DOHH2 (cell line): ENCODE measurements at regions not wholly inside any gene's neighbourhood (a gene's known extent, or its start where the extent isn't known, plus 50 kb on each side); places are given as distances from the start of the nearest gene placed in this dataset.
"Not testable (repeated sequence)": the region's sequence is repeated elsewhere in the genome, so short reads cannot be mapped to it uniquely, and the experiment has no call there.

Experiments used
- H3F3A ChIP-seq: fragments of 200-600 bp; sonication (generic), shearing (Covaris generic); 2 replicates; pipeline ENCODE4 v1.6.0; 2016; ENCODE audit warnings: antibody characterized with exemption, mild to moderate bottlenecking; ENCODE audit not compliant: control insufficient read depth, insufficient read depth
- H3K27ac ChIP-seq: fragments of 200-600 bp; sonication (generic); 2 replicates; pipeline ENCODE4 v1.5.1; 2014; ENCODE audit warnings: low read depth, mild to moderate bottlenecking, low read length, moderate library complexity
- H3K27me3 ChIP-seq: fragments of 200-600 bp; sonication (generic); 2 replicates; pipeline ENCODE4 v1.6.1; 2014; ENCODE audit warnings: mild to moderate bottlenecking, low read length, mixed read lengths; ENCODE audit not compliant: control insufficient read depth
- H3K36me3 ChIP-seq: fragments of 200-600 bp; sonication (generic); 2 replicates; pipeline ENCODE4 v1.6.1; 2014; ENCODE audit warnings: mild to moderate bottlenecking, low read length, moderate library complexity, mixed read lengths; ENCODE audit not compliant: control insufficient read depth
- H3K4me1 ChIP-seq: fragments of 200-600 bp; sonication (generic); 2 replicates; pipeline ENCODE4 v1.6.1; 2014; ENCODE audit warnings: mild to moderate bottlenecking, low read length, mixed read lengths; ENCODE audit not compliant: control insufficient read depth
- H3K4me2 ChIP-seq: fragments of 200-600 bp; sonication (generic); 2 replicates; pipeline ENCODE4 v1.6.0; 2014; ENCODE audit warnings: mild to moderate bottlenecking, low read length, moderate library complexity
- H3K4me3 ChIP-seq: fragments of 200-600 bp; sonication (generic); 2 replicates; pipeline ENCODE4 v1.5.1; 2014; ENCODE audit warnings: mild to moderate bottlenecking, low read length, mixed read lengths
- H3K79me2 ChIP-seq: fragments of 200-600 bp; sonication (generic); 2 replicates; pipeline ENCODE4 v1.6.1; 2014; ENCODE audit warnings: mild to moderate bottlenecking, low read length, mixed read lengths; ENCODE audit not compliant: control insufficient read depth
- H3K9me2 ChIP-seq: fragments of 200-600 bp; sonication (generic); replicated peaks from 2 replicates; pipeline ENCODE4 v1.6.1; 2014; ENCODE audit warnings: mild to moderate bottlenecking, low read length, mixed read lengths; ENCODE audit not compliant: control insufficient read depth
- H3K9me3 ChIP-seq: fragments of 200-600 bp; sonication (generic); 2 replicates; pipeline ENCODE4 v1.6.1; 2014; ENCODE audit warnings: antibody characterized with exemption, low read length, mixed read lengths; ENCODE audit not compliant: control insufficient read depth, insufficient read depth
- H4K20me1 ChIP-seq: fragments of 200-600 bp; sonication (generic); 2 replicates; pipeline ENCODE4 v1.6.0; 2014; ENCODE audit warnings: low read depth, mild to moderate bottlenecking, antibody characterized with exemption, low read length, moderate library complexity; ENCODE audit not compliant: control insufficient read depth, insufficient read depth
- EZH2phosphoT487 ChIP-seq: fragments of 200-600 bp; sonication (generic); IDR thresholded peaks from 2 replicates; pipeline ENCODE4 v1.6.1; 2017; ENCODE audit warnings: borderline replicate concordance, mild to moderate bottlenecking, antibody characterized with exemption, low read length, moderate library complexity, mixed read lengths
- TF ChIP-seq, protein P1 (sequence below): fragments of 200-600 bp; sonication (generic); IDR thresholded peaks from one replicate; pipeline ENCODE4 v1.5.1; 2014; ENCODE audit warnings: antibody characterized with exemption, mild to moderate bottlenecking, low read depth, low read length; ENCODE audit not compliant: poor library complexity, severe bottlenecking

DNA sequence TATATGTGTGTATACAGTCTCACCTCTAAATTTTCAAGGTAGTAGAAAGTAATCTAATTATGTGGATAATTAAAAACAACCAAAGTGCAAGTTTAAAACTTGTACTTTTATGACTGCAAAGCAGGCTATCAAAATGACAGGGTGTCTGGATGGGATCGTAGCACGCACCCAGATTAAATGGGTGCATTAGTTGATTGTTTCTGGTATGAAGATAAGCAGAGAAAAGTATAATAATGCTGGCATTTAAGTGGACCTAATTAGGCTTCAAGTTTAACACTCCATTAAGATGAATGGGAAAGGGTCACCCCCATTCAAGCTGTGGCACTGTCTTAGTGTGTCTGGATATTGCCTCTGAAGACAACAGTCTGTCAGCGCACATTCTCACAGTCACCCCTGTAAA lies 124.6 kb upstream of the ZEB2 start:
- Histone ChIP-seq H3F3A (no peaks in the 10 kb centered on the region), H3K79me2 (no peaks in the 10 kb centered on the region), H3K4me1 (peaks cover 21% of the 10 kb centered on the region), H3K4me2 (no peak overlapping the region), H3K9me3 (no peaks in the 10 kb centered on the region), H3K4me3 (no peak overlapping the region), H3K36me3 (no peaks in the 10 kb centered on the region), H4K20me1 (no peaks in the 10 kb centered on the region), H3K9me2 (no peaks in the 10 kb centered on the region), H3K27ac (no peak overlapping the region), H3K27me3 (no peaks in the 10 kb centered on the region)
- TF ChIP-seq, protein P1, sequence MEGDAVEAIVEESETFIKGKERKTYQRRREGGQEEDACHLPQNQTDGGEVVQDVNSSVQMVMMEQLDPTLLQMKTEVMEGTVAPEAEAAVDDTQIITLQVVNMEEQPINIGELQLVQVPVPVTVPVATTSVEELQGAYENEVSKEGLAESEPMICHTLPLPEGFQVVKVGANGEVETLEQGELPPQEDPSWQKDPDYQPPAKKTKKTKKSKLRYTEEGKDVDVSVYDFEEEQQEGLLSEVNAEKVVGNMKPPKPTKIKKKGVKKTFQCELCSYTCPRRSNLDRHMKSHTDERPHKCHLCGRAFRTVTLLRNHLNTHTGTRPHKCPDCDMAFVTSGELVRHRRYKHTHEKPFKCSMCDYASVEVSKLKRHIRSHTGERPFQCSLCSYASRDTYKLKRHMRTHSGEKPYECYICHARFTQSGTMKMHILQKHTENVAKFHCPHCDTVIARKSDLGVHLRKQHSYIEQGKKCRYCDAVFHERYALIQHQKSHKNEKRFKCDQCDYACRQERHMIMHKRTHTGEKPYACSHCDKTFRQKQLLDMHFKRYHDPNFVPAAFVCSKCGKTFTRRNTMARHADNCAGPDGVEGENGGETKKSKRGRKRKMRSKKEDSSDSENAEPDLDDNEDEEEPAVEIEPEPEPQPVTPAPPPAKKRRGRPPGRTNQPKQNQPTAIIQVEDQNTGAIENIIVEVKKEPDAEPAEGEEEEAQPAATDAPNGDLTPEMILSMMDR: no peak
- no peak for TF ChIP-seq EZH2phosphoT487

DNA sequence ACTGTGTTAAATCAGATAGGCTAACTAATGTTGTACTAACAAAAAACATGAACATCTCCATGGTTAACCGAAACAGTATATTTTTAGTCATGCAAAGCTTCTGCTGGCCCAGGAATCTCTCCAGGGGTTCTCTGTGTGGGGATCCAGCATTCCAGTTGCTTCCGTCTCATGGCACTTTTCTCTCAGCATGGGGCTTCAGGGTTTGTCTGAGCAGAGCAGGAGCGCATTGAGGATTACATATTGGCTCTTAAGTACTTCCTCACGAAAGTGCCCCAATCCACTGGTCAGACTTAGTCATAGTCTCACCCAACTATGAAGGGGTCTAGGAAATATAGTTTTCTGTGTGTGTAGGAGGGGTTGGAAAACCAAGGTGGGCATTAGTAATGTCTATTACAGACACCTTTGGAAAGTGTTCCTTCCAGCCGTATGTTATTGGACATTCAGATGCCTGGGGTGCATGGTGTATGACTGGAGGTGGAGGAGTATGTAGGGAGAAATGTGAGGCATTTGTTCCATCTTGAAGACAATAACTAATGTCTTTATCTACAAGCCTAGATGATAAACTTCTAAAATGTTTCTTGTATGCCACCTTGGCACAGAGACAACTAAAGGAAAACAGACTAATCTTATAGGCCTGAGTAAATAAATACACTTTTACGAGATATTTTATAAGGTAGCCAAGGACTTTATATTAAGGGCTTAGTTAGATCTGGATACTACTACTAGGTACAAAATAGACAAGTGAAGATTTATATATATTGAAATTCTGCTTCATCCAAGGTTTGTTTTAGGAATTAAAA lies 123.8 kb upstream of the ZEB2 start:
- Histone ChIP-seq H4K20me1 (no peaks in the 10 kb centered on the region), H3K4me2 (no peak overlapping the region), H3K79me2 (no peaks in the 10 kb centered on the region), H3K4me3 (no peak overlapping the region), H3F3A (no peaks in the 10 kb centered on the region), H3K9me2 (no peaks in the 10 kb centered on the region; the same call in 1 of the 2 replicates), H3K9me3 (no peaks in the 10 kb centered on the region), H3K4me1 (peaks cover 21% of the 10 kb centered on the region), H3K36me3 (no peaks in the 10 kb centered on the region), H3K27ac (no peak overlapping the region), H3K27me3 (no peaks in the 10 kb centered on the region)
- TF ChIP-seq, protein P1: no peak
- no peak for TF ChIP-seq EZH2phosphoT487

DNA sequence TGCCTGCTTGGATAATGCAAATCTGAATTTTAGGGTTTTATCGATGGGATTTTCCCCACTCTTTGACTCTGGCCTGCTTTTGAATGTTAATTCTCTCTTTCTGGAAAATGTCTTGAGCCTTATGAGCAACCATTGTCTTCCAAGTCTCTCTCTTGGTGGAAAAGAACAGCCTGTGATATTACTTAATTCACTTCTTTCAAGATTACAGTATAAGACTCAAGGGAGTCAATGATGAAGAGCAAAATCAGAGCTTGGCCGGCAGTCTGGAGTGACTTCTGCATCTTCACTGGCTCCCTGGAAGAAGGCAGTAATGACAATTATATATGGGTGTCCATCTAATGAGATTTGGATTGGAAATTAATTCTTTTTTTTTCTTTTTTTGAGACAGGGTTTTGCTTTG lies 122.9 kb upstream of the ZEB2 start:
- Histone ChIP-seq H4K20me1 (no peaks in the 10 kb centered on the region), H3K79me2 (no peaks in the 10 kb centered on the region), H3K4me3 (no peak overlapping the region), H3K9me2 (no peaks in the 10 kb centered on the region; the same call in 1 of the 2 replicates), H3K36me3 (no peaks in the 10 kb centered on the region), H3K27ac (no peak overlapping the region), H3K9me3 (no peaks in the 10 kb centered on the region), H3K4me1 (peaks cover 21% of the 10 kb centered on the region), H3K4me2 (no peak overlapping the region), H3F3A (no peaks in the 10 kb centered on the region), H3K27me3 (no peaks in the 10 kb centered on the region)
- TF ChIP-seq EZH2phosphoT487: no peak

DNA sequence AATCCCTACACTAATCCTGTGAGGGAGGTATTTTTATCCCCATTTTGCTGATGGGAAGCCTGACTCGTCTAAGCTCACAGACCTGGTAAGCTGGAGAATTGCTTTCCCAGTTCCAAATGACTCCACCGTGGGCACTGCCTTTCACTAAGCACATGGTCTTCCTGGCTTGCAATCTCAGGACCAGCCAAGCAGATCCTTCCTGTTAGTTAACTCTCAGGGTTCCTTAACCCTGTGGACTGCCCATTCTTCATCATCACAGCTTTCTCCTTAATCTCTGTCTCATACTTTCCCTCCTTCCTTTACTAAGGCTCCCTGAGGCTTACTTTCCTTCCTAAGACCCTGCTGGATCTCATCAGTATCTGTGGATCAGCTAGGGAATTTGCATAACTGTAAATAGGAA lies 122.2 kb upstream of the ZEB2 start:
- Histone ChIP-seq H3F3A (no peaks in the 10 kb centered on the region), H3K36me3 (no peaks in the 10 kb centered on the region), H3K4me1 (peaks cover 21% of the 10 kb centered on the region), H4K20me1 (no peaks in the 10 kb centered on the region), H3K27ac (no peak overlapping the region), H3K4me3 (peak overlapping the region; percentile 22; the same call in 1 of the 2 replicates), H3K9me2 (no peaks in the 10 kb centered on the region; the same call in 1 of the 2 replicates), H3K79me2 (no peaks in the 10 kb centered on the region), H3K4me2 (peak overlapping the region; percentile 40), H3K27me3 (no peaks in the 10 kb centered on the region), H3K9me3 (no peaks in the 10 kb centered on the region; the same call in 1 of the 2 replicates)
- TF ChIP-seq, protein P1: no peak
- TF ChIP-seq EZH2phosphoT487: no peak

DNA sequence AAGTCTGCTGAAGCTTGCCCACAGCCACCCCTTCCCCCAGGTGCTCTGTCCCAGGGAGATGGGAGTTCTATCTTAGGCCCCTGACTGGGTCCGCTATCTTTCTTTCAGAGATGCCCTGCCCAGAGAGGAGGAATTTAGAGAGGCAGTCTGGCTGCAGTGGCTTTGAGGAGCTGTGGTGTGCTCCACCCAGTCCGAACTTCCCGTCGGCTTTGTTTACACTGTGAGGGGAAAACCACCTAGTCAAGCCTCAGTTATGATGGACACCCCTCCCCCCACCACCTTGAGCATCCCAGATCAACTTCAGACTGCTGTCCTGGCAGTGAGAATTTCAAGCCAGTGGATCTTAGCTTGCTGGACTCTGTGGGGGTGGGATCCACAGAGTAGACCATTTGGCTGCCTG lies 118.3 kb upstream of the ZEB2 start:
- H3K4me1 ChIP-seq: peaks cover 21% of the 10 kb centered on the region
- H3K9me3 ChIP-seq, H3F3A ChIP-seq, H4K20me1 ChIP-seq, H3K79me2 ChIP-seq, H3K4me3 ChIP-seq, H3K4me2 ChIP-seq, H3K27ac ChIP-seq, H3K9me2 ChIP-seq, H3K36me3 ChIP-seq, H3K27me3 ChIP-seq: not testable (repeated sequence)
